Cardiac fibroblast (primary cell): ENCODE measurements at regions not wholly inside any gene's neighbourhood (a gene's known extent, or its start where the extent isn't known, plus 50 kb on each side); places are given as distances from the start of the nearest gene placed in this dataset.
"Not testable (repeated sequence)": the region's sequence is repeated elsewhere in the genome, so short reads cannot be mapped to it uniquely, and the experiment has no call there.

Source experiments
- DNase-seq, 2 donors: peaks; one replicate each; pipeline versions ENCODE4 v3.0.0 to v3.0.0-alpha.2; 2010; ENCODE audit warnings: low read depth in 2 of 2
- H3K4me3 ChIP-seq, 2 donors: replicated peaks in 1 of 2; 1 replicate in 1 of 2; 2 replicates in 1 of 2; pipeline ENCODE4 v1.5.1; 2011; ENCODE audit warnings: low read depth in 2 of 2, low read length in 2 of 2, mild to moderate bottlenecking in 2 of 2, moderate library complexity in 1 of 2
- TF ChIP-seq, protein P1 (sequence below): IDR thresholded peaks from one replicate; pipeline ENCODE4 v1.5.1; 2011; ENCODE audit warnings: low read depth, mild to moderate bottlenecking, low read length, inconsistent platforms

DNA sequence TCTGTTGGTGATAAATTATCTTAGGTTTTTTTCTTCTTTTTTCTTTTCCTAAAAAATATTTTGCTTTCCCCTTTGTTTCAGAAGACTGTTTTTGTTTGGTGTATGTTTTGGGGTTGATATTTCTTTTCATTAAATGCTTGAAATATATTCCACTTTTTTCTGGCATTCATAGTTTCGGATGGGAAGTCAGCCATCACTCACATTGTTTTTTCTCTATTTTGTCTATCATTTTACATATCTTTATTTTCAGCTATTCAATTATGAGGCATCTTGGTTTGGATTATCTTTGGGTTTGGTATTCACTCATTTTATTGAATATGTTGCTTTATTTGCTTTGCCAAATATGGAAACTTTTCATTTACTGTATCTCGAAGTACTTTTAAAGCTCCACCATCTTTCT, 600.5 kb upstream of the EYS start:
- no peak overlapping the region for H3K4me3 ChIP-seq
- TF ChIP-seq, protein P1, sequence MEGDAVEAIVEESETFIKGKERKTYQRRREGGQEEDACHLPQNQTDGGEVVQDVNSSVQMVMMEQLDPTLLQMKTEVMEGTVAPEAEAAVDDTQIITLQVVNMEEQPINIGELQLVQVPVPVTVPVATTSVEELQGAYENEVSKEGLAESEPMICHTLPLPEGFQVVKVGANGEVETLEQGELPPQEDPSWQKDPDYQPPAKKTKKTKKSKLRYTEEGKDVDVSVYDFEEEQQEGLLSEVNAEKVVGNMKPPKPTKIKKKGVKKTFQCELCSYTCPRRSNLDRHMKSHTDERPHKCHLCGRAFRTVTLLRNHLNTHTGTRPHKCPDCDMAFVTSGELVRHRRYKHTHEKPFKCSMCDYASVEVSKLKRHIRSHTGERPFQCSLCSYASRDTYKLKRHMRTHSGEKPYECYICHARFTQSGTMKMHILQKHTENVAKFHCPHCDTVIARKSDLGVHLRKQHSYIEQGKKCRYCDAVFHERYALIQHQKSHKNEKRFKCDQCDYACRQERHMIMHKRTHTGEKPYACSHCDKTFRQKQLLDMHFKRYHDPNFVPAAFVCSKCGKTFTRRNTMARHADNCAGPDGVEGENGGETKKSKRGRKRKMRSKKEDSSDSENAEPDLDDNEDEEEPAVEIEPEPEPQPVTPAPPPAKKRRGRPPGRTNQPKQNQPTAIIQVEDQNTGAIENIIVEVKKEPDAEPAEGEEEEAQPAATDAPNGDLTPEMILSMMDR: no peak
- no peak for DNase-seq

DNA sequence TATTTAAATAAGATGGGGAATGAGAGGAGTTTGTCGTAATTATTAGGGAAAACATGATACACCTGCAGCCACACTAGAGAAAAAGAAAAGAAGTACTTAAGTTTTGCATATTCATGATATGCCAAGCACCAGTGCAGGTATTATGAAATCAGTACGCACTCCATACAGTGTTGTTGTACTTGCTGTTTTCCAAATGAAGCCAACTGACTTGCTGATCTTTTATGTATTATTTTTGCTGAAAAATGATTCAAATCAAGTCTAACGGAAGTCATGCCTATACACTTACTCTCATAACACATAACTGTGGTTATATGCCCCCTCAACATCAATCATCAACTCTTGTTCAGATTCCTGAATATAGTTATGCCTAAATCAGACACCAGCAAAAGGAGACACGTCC, 584.9 kb upstream of the EYS start:
- TF ChIP-seq, protein P1: no peak
- DNase-seq: no peak
- H3K4me3 ChIP-seq: no peak overlapping the region

DNA sequence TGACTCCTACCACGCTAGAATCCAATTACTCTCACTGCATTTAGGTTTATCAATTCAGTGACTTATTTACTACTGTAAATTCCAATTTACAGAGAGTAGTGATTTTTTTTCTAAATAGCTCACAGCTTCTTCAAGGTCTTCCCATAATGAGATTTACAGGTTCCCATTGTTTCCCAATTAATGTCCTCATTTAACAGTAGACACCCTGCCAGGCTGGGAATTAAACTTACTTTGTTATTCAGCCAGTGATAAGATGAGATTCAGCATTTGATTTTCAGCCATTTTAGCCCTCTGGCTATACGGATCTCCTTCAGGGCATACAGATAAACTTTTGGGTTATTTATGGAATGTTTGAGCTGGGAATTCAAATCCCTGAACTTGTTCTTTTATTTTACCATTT, 582.9 kb upstream of the EYS start:
- no peak overlapping the region for H3K4me3 ChIP-seq
- TF ChIP-seq, protein P1: no peak
- no peak for DNase-seq

DNA sequence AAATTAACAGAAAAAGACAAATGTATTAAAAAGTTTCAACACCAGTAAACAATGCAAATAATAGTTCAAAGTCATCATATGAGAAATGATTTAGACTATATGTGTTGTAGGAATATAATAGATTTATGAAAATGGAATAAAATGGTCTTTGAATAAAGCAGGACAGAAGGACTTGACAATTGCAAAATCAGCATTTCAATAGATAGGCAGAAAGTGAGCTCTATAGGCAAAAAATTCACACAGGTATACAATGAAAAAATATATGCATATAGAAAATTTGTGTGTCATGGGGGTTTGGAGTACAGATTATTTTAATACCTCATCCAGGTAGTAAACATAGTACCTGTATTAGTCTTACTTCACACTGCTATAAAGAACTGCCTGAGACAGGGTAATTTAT, 571.1 kb upstream of the EYS start:
- no peak for DNase-seq
- H3K4me3 ChIP-seq: no peak overlapping the region
- TF ChIP-seq, protein P1: no peak

DNA sequence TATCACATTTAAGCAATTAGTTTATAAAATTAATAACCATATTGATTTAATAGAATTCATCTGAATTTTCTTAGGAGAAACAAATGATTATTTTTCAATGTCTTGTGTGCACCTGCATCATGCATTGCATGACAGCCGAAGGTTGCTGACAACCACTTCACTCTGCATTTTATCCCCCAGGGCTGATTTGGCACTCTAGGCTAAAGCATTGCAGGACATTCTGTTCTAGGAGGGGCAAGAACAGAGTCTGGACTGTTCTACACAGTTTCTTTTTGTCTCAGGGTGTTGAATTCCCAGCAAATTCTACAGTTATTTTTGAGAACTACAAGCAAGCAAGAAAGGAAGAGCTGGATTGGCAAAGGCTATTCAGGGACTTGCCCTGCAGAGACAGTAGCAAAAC, 570.4 kb upstream of the EYS start:
- H3K4me3 ChIP-seq: no peak overlapping the region
- TF ChIP-seq, protein P1: no peak
- no peak for DNase-seq

DNA sequence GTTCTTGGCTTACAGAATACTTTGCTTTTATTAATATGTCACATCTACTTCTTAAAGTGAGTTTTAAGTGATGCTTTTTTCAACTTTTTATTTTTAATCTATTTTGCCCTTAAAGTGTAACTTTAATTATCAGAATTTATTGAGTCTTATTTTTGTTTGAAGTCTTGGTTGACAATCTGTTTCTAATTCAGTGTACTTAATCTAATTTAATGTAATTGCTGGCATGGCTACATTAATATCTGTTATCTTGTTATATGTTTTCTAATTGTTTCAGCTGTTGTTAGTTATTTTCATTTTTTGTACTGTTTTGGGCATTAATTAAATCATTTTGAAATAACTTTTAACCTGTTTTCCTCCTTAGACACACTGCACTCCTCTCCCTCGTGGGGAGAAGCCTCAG, 558.7 kb upstream of the EYS start:
- DNase-seq: no peak
- no peak overlapping the region for H3K4me3 ChIP-seq
- TF ChIP-seq, protein P1: no peak

DNA sequence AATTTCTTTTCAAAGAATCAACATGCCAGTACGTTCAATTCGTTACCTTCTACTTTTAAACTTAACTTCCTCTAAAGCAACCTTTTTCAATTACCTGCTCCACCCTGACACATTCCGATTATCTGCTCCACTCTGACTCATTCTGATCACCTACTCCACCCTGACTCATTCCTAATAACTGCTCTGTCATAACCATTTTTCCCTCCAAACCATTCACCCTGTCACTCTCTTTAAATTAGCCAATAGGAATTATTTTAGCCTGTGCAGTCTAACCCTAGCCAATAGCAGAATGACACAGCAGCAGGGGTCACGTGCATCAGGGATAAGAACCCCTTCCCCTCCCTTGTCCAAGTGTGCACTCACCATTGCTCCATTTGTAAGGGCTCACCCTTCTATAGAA, 557.4 kb upstream of the EYS start:
- TF ChIP-seq, protein P1: no peak
- no peak overlapping the region for H3K4me3 ChIP-seq
- DNase-seq: no peak

DNA sequence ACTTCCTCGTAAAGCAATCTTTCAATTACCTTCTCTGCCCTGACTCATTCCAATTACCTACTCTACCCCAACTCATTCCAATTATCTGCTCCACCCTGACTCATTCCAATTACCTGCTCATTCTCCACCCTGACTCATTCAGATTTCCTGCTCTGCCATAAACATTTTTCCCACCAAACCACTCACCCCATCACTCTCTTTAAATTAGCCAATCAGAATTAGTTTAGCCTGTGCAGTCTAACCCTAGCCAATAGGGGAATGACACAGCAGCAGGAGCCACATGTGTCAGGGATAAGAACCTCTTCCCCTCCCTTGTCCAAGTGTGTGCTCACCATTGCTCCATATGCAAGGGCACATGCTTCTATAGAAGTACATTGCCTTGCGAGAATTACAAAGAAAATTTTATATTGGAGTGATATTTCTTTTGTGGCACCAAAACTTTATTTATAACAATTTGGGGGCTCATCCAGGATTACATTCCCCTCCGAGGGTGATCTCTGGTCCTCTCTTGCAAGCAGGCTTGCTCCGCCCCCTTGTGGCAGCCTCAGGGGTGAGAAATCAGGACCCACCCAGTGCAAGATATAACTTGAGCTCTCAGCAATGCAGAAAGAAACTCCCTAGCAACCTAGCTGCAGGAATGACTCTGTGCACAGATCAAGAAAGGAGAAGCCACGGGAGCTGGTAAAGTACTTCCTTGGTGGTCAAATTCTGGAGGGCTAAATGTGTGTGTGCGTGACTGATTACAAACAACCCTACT, 551.9 kb upstream of the EYS start:
- not testable (repeated sequence) for DNase-seq, H3K4me3 ChIP-seq
